OCI-LY7 (cell line): ENCODE measurements at regions not wholly inside any gene's neighbourhood (a gene's known extent, or its start where the extent isn't known, plus 50 kb on each side); places are given as distances from the start of the nearest gene placed in this dataset.

Experiments
- CTCF ChIP-seq: fragments of 200-600 bp; sonication (generic); conservative IDR thresholded peaks from 2 replicates; pipeline ENCODE4 v1.5.1; 2014; ENCODE audit warnings: mild to moderate bottlenecking, antibody characterized with exemption, low read length, moderate library complexity, mixed read lengths
- EZH2phosphoT487 ChIP-seq: fragments of 200-600 bp; sonication (generic); IDR thresholded peaks from 2 replicates; pipeline ENCODE4 v1.6.1; 2018; ENCODE audit warnings: low read depth, borderline replicate concordance, mild to moderate bottlenecking, mixed run types, antibody characterized with exemption, low read length, moderate library complexity, mixed read lengths

DNA sequence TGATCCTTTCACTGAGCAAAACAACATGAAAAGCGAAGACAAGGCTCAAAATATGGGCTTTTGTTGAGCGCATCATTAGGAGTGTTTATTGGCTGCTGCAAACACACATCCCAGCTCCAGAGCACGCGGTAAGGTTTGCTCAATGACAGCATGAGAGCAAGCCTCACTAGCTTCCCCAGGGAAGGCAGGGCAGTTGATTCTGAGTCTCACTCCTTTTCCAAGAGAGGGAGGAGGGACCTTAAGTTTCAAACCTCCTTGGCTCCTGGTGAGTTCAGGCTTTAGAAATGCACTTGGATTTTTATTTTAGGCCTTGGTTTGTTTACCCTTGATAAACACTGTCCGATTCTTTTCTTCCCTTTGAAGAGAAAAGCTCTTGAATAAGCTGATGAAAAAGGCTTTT lies 69.1 kb upstream of the CACNA2D3 start:
- TF ChIP-seq CTCF (no peak), EZH2phosphoT487 (no peak)
